HL-60 (cell line): ENCODE measurements at regions not wholly inside any gene's neighbourhood (a gene's known extent, or its start where the extent isn't known, plus 50 kb on each side); places are given as distances from the start of the nearest gene placed in this dataset.

Experiments
- CTCF ChIP-seq: IDR thresholded peaks from one replicate; pipeline ENCODE4 v1.5.1; 2011; ENCODE audit warnings: low read length, control low read depth, inconsistent platforms; ENCODE audit not compliant: insufficient read depth
- GABPA ChIP-seq: IDR thresholded peaks from 2 replicates; pipeline ENCODE4 v1.6.1; 2012; ENCODE audit warnings: low read depth
- POLR2AphosphoS5 ChIP-seq: IDR thresholded peaks from 2 replicates; pipeline ENCODE4 v1.6.1; 2012; ENCODE audit warnings: low read depth
- REST ChIP-seq: IDR thresholded peaks from 2 replicates; pipeline ENCODE4 v1.6.1; 2012; ENCODE audit warnings: low read depth; ENCODE audit not compliant: insufficient replicate concordance
- SPI1 ChIP-seq: IDR thresholded peaks from 2 replicates; pipeline ENCODE4 v1.6.1; 2012; ENCODE audit warnings: low read depth, mild to moderate bottlenecking, borderline replicate concordance

- TF ChIP-seq POLR2AphosphoS5 (no peak), CTCF (no peak), REST (no peak), GABPA (no peak), SPI1 (no peak)
Observed at GRCh38 chr15:66895794-66896453, 169.5 kb upstream of the SMAD3 start.
